IMR-90 (cell line): ENCODE measurements at regions not wholly inside any gene's neighbourhood (a gene's known extent, or its start where the extent isn't known, plus 50 kb on each side); places are given as distances from the start of the nearest gene placed in this dataset.
A peak's percentile ranks its signal among the peaks of the same experiment; 100 is the strongest.

Source experiments
- ATAC-seq: fragments of 200-7000 bp; cut with Tn5 transposase; 2 replicates; pipeline ENCODE4 v1.9.1; 2020; ENCODE audit warnings: low read depth, mild to moderate bottlenecking, moderate library complexity
- BruUV-seq: library from RNA; stranded (reverse); fragments of 400-500 nt; replicated peaks from 2 replicates; lab custom pipeline; 2021; lab: Mats Ljungman, UMichigan
- CTCF ChIA-PET: fragments of 300-600 bp; formaldehyde crosslinking; extraction: SDS; loops from one replicate; lab custom pipeline; 2021; ENCODE audit warnings: antibody characterized with exemption; lab: Yijun Ruan, JAX
- POLR2A ChIA-PET: fragments of 300-600 bp; sonication (Branson Sonifier 250); formaldehyde crosslinking; loops from one replicate; lab custom pipeline; 2022; ENCODE audit warnings: antibody characterized with exemption; ENCODE audit not compliant: unreplicated experiment; lab: Charles Lee
- DNase-seq: peaks from one replicate; pipeline ENCODE4 v3.0.0; 2013
- H2AFZ ChIP-seq: replicated peaks from 2 replicates; pipeline ENCODE3; 2013; ENCODE audit warnings: low read length, mild to moderate bottlenecking; ENCODE audit not compliant: poor library complexity
- H2AK5ac ChIP-seq: 2 replicates; pipeline ENCODE4 v1.6.1; 2013; ENCODE audit warnings: low read depth, low read length, inconsistent platforms
- H2AK9ac ChIP-seq: replicated peaks from 2 replicates; pipeline ENCODE3; 2013; ENCODE audit warnings: mild to moderate bottlenecking, low read depth, low read length, moderate library complexity; ENCODE audit not compliant: poor library complexity
- H2BK120ac ChIP-seq: 2 replicates; pipeline ENCODE4 v1.6.1; 2013; ENCODE audit warnings: low read depth, low read length, inconsistent platforms
- H2BK15ac ChIP-seq: 3 replicates; pipeline ENCODE4 v1.6.1; 2013; ENCODE audit warnings: low read depth, low read length, inconsistent platforms
- H2BK20ac ChIP-seq: 2 replicates; pipeline ENCODE4 v1.6.1; 2013; ENCODE audit warnings: low read depth, mild to moderate bottlenecking, inconsistent platforms, low read length, moderate library complexity
- H2BK5ac ChIP-seq: 2 replicates; pipeline ENCODE4 v1.6.1; 2013; ENCODE audit warnings: mild to moderate bottlenecking, low read depth, low read length, inconsistent platforms; ENCODE audit not compliant: poor library complexity, severe bottlenecking
- H3K14ac ChIP-seq: replicated peaks from 2 replicates; pipeline ENCODE4 v1.6.1; 2013; ENCODE audit warnings: low read depth, low read length, inconsistent platforms
- H3K18ac ChIP-seq: 2 replicates; pipeline ENCODE4 v1.6.1; 2013; ENCODE audit warnings: low read depth, low read length, control low read depth
- H3K23ac ChIP-seq: 2 replicates; pipeline ENCODE4 v1.6.1; 2013; ENCODE audit warnings: low read depth, low read length, inconsistent platforms
- H3K27ac ChIP-seq: 2 replicates; pipeline ENCODE4 v1.5.1; 2013; ENCODE audit warnings: mild to moderate bottlenecking, control low read depth, low read length; ENCODE audit not compliant: insufficient read depth
- H3K27me3 ChIP-seq: 2 replicates; pipeline ENCODE4 v1.6.1; 2013; ENCODE audit warnings: low read length; ENCODE audit not compliant: control insufficient read depth, insufficient read depth
- H3K36me3 ChIP-seq: 2 replicates; pipeline ENCODE4 v1.6.1; 2013; ENCODE audit warnings: low read length, mixed read lengths; ENCODE audit not compliant: control insufficient read depth, insufficient read depth
- H3K4ac ChIP-seq: 2 replicates; pipeline ENCODE4 v1.6.1; 2013; ENCODE audit warnings: low read depth, low read length, inconsistent platforms
- H3K4me1 ChIP-seq: 2 replicates; pipeline ENCODE4 v1.6.1; 2013; ENCODE audit warnings: low read length, mixed read lengths; ENCODE audit not compliant: control insufficient read depth, insufficient read depth
- H3K4me2 ChIP-seq: 2 replicates; pipeline ENCODE4 v1.6.1; 2013; ENCODE audit warnings: low read depth, mild to moderate bottlenecking, control low read depth, low read length, moderate library complexity
- H3K4me3 ChIP-seq: 2 replicates; pipeline ENCODE4 v1.5.1; 2013; ENCODE audit warnings: low read depth, mild to moderate bottlenecking, control low read depth, low read length, moderate library complexity; ENCODE audit not compliant: insufficient read depth
- H3K56ac ChIP-seq: 2 replicates; pipeline ENCODE4 v1.6.1; 2013; ENCODE audit warnings: low read length, inconsistent platforms; ENCODE audit not compliant: insufficient read depth; ENCODE audit errors: extremely low read depth
- H3K79me1 ChIP-seq, 2 experiments: 2 replicates each; pipeline ENCODE4 v1.6.1; 2013; ENCODE audit warnings: low read length in 2 of 2, inconsistent platforms in 1 of 2, low read depth in 1 of 2
- H3K9ac ChIP-seq: 2 replicates; pipeline ENCODE4 v1.6.1; 2013; ENCODE audit warnings: low read depth, low read length, control low read depth
- H3K9me1 ChIP-seq: 2 replicates; pipeline ENCODE4 v1.6.1; 2013; ENCODE audit warnings: low read length, inconsistent platforms; ENCODE audit not compliant: insufficient read depth
- H3K9me3 ChIP-seq: 2 replicates; pipeline ENCODE4 v1.6.1; 2013; ENCODE audit warnings: low read length; ENCODE audit not compliant: control insufficient read depth, insufficient read depth
- H4K20me1 ChIP-seq: 2 replicates; pipeline ENCODE4 v1.6.1; 2013; ENCODE audit warnings: low read length, inconsistent platforms; ENCODE audit not compliant: insufficient read depth
- H4K5ac ChIP-seq: 2 replicates; pipeline ENCODE4 v1.6.1; 2013; ENCODE audit warnings: mild to moderate bottlenecking, low read depth, low read length, control low read depth
- H4K8ac ChIP-seq, 2 experiments: 2 replicates each; pipeline ENCODE4 v1.6.1; 2013; ENCODE audit warnings: low read depth in 2 of 2, low read length in 2 of 2, control low read depth in 1 of 2, inconsistent platforms in 1 of 2
- H4K91ac ChIP-seq: 2 replicates; pipeline ENCODE4 v1.6.1; 2013; ENCODE audit warnings: low read depth, low read length, inconsistent platforms; ENCODE audit not compliant: insufficient read depth
- FOS ChIP-seq: fragments of 150-350 bp; IDR thresholded peaks from 2 replicates; pipeline ENCODE4 v1.6.1; 2016; ENCODE audit warnings: low read depth, low read length
- RCOR1 ChIP-seq: IDR thresholded peaks from 2 replicates; pipeline ENCODE4 v1.6.1; 2012; ENCODE audit warnings: mild to moderate bottlenecking, low read length, improper control_type of control experiment; ENCODE audit not compliant: insufficient replicate concordance
- WGBS, 2 experiments: methylation state at CpG; one replicate each; pipeline versions ENCODE4 v1.1.5 to v1.1.7; 2013; ENCODE audit warnings: missing lambda C conversion rate in 2 of 2; ENCODE audit not compliant: insufficient read length in 1 of 2; ENCODE audit errors: extremely low coverage in 2 of 2; 5-methylcytosine and 5-hydroxymethylcytosine counted together
- dilution Hi-C: fragments of 300-500 bp; cut with HindIII; formaldehyde crosslinking; loops from one replicate; pipeline ENCODE4 v1.14.3; 2018; ENCODE audit warnings: low sequenced_read_pairs; ENCODE audit not compliant: unreplicated experiment
- in situ Hi-C: fragments of 300-500 bp; cut with MboI; formaldehyde crosslinking; loops from 3 replicates; pipeline ENCODE4 v1.14.3; 2019; ENCODE audit warnings: low sequenced_read_pairs, inconsistent platforms, mixed read lengths
- intact Hi-C: fragments of 100-400 bp; cut with micrococcal nuclease; formaldehyde crosslinking; loops from 2 replicates; pipeline ENCODE4 v1.10.0; 2022

- Histone ChIP-seq H3K18ac (no peak overlapping the region), H2BK120ac (no peak overlapping the region), H4K91ac (no peak overlapping the region), H3K27me3 (no peaks in the 10 kb centered on the region), H3K4me1 (no peaks in the 10 kb centered on the region), H2AK9ac (no peak overlapping the region), H4K8ac (no peak overlapping the region), H3K9me3 (no peaks in the 10 kb centered on the region), H3K36me3 (no peaks in the 10 kb centered on the region), H3K27ac (no peak overlapping the region), H3K79me1 (no peaks in the 10 kb centered on the region), H2AK5ac (no peak overlapping the region), H3K14ac (no peak overlapping the region), H4K20me1 (no peaks in the 10 kb centered on the region), H3K23ac (no peak overlapping the region), H3K9ac (no peak overlapping the region), H2BK15ac (no peak overlapping the region), H3K4ac (no peak overlapping the region), H3K56ac (no peak overlapping the region), H3K4me3 (no peak overlapping the region), H2BK20ac (no peak overlapping the region), H4K5ac (no peak overlapping the region), H2BK5ac (no peak overlapping the region), H3K9me1 (no peaks in the 10 kb centered on the region), H2AFZ (no peak overlapping the region), H3K4me2 (no peak overlapping the region)
- DNase-seq = peak; percentile 17
- ChIA-PET CTCF (no interaction called here), POLR2A (no interaction called here)
- no CpG with 5 or more reads among the region's 1 CpG for WGBS, 2 experiments
- dilution Hi-C loops (no loop called here), in situ Hi-C loops (no loop called here), intact Hi-C loops (no loop called here)
- no peak for ATAC-seq
- TF ChIP-seq RCOR1 (no peak), FOS (no peak)
- BruUV-seq = no TSS peak
Measured at GRCh38 chrX:42519666-42520231, 258.2 kb downstream of the PPP1R2C start.
